ENCODE measurements at regions not wholly inside any gene's neighbourhood (a gene's known extent, or its start where the extent isn't known, plus 50 kb on each side); places are given as distances from the start of the nearest gene placed in this dataset.

GRCh38 chr13:78393286-78394142 lies 209.8 kb downstream of the POU4F1 start:
- TF ChIP-seq EZH2 (IDR thresholded peaks at IDR 0.05) (no peak), POLR2AphosphoS5 (IDR thresholded peaks at IDR 0.05; ENCODE audit: borderline replicate concordance, low read depth, low read length) (no peak), FOXP2 (optimal IDR thresholded peaks at IDR 0.05; ENCODE audit: control extremely low read depth, extremely low read length, insufficient read depth) (no peak)
